HG02642 (cell line): ENCODE measurements at regions not wholly inside any gene's neighbourhood (a gene's known extent, or its start where the extent isn't known, plus 50 kb on each side); places are given as distances from the start of the nearest gene placed in this dataset.
"Not testable (repeated sequence)": the region's sequence is repeated elsewhere in the genome, so short reads cannot be mapped to it uniquely, and the experiment has no call there.

Source experiments
- ATAC-seq: cut with Tn5 transposase; IDR thresholded peaks from one replicate; pipeline ENCODE4 v1.9.1; 2021; ENCODE audit warnings: mild to moderate bottlenecking; ENCODE audit not compliant: unreplicated experiment, poor library complexity

- no peak for ATAC-seq
Measured at GRCh38 chrY:12357655-12358054, 343.4 kb upstream of the USP9Y start.

GRCh38 chrY:12358337-12358736, 342.7 kb upstream of the USP9Y start:
- no peak for ATAC-seq

GRCh38 chrY:12359867-12360266, 341.2 kb upstream of the USP9Y start:
- ATAC-seq = no peak

- no peak for ATAC-seq
Measured at GRCh38 chrY:12360496-12360895, 340.5 kb upstream of the USP9Y start.

GRCh38 chrY:12365311-12365910, 335.6 kb upstream of the USP9Y start:
- no peak for ATAC-seq

GRCh38 chrY:12374588-12374987, 326.4 kb upstream of the USP9Y start:
- not testable (repeated sequence) for ATAC-seq

- not testable (repeated sequence) for ATAC-seq
Measured at GRCh38 chrY:12391655-12392559, 309.1 kb upstream of the USP9Y start.

GRCh38 chrY:12393190-12393589, 307.8 kb upstream of the USP9Y start:
- ATAC-seq = no peak

GRCh38 chrY:12395381-12396120, 305.5 kb upstream of the USP9Y start:
- ATAC-seq = not testable (repeated sequence)

GRCh38 chrY:12403916-12404315, 297.1 kb upstream of the USP9Y start:
- no peak for ATAC-seq

- ATAC-seq = no peak
Measured at GRCh38 chrY:12408236-12408635, 292.8 kb upstream of the USP9Y start.

- ATAC-seq = no peak
Measured at GRCh38 chrY:12410696-12411095, 290.3 kb upstream of the USP9Y start.

- ATAC-seq = no peak
Measured at GRCh38 chrY:12421072-12421787, 279.8 kb upstream of the USP9Y start.

- no peak for ATAC-seq
Measured at GRCh38 chrY:12421788-12422124, 279.3 kb upstream of the USP9Y start.

GRCh38 chrY:12422536-12422935, 278.5 kb upstream of the USP9Y start:
- ATAC-seq = no peak

GRCh38 chrY:12423416-12424252, 277.4 kb upstream of the USP9Y start:
- no peak for ATAC-seq

- ATAC-seq = no peak
Measured at GRCh38 chrY:12425506-12425905, 275.5 kb upstream of the USP9Y start.

- ATAC-seq = no peak
Measured at GRCh38 chrY:12427361-12427760, 273.7 kb upstream of the USP9Y start.

GRCh38 chrY:12431546-12431945, 269.5 kb upstream of the USP9Y start:
- no peak for ATAC-seq

GRCh38 chrY:12438823-12439222, 262.2 kb upstream of the USP9Y start:
- not testable (repeated sequence) for ATAC-seq
